HG02763 (cell line): ENCODE measurements at regions not wholly inside any gene's neighbourhood (a gene's known extent, or its start where the extent isn't known, plus 50 kb on each side); places are given as distances from the start of the nearest gene placed in this dataset.
"Not testable (repeated sequence)": the region's sequence is repeated elsewhere in the genome, so short reads cannot be mapped to it uniquely, and the experiment has no call there.

Experiments used
- ATAC-seq: cut with Tn5 transposase; IDR thresholded peaks from one replicate; pipeline ENCODE4 v1.9.1; 2021; ENCODE audit warnings: mild to moderate bottlenecking, moderate library complexity; ENCODE audit not compliant: unreplicated experiment

DNA sequence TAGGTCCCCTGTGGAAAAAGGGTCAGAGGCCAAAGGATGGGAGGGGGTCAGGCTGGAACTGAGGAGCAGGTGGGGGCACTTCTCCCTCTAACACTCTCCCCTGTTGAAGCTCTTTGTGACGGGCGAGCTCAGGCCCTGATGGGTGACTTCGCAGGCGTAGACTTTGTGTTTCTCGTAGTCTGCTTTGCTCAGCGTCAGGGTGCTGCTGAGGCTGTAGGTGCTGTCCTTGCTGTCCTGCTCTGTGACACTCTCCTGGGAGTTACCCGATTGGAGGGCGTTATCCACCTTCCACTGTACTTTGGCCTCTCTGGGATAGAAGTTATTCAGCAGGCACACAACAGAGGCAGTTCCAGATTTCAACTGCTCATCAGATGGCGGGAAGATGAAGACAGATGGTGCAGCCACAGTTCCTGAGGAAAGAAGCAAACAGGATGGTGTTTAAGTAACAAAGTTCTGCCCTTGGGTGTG, 165.8 kb downstream of the RPIA start:
- ATAC-seq = no peak

DNA sequence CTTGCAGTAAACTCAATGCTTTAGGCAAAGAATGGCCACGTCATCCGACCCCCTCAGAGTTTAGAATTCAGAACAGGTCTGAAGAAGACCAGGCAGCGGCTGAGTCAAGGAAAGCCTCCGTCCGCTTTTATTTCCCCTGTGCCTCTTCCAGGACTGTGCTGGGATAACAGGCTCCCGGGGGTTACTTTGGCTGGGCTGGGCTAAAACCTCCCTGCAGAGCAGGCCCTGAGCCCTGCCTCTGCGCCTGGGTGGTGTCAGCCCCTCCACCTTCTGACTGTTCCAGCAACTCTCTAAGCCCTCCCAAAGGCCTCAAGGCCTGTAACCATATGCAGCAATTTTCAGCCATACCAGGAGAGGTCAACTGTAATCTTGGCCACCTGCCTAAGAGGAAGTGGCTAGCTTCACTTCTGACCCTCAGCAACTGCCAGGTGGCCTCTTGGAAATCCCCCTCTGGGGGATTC, 166.5 kb downstream of the RPIA start:
- ATAC-seq = peak; percentile 21

DNA sequence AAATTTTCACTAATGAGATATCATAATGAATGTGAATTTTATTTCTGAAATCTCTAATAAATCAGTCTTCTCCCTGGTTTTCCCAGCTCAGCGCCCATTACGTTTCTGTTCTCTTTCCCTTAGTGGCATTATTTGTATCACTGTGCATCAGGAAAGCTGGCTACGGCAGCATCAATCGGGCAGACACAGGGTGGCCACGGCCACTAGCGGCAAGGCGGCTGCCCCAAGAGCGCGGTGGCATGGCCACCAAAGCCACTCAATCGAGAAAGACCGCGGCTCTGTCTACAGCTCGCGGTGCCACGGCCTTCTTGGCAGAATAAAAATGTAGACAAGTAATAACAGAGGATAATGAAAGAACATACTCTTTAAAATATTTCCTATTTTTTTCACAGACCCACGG, 168.0 kb downstream of the RPIA start:
- ATAC-seq = no peak

DNA sequence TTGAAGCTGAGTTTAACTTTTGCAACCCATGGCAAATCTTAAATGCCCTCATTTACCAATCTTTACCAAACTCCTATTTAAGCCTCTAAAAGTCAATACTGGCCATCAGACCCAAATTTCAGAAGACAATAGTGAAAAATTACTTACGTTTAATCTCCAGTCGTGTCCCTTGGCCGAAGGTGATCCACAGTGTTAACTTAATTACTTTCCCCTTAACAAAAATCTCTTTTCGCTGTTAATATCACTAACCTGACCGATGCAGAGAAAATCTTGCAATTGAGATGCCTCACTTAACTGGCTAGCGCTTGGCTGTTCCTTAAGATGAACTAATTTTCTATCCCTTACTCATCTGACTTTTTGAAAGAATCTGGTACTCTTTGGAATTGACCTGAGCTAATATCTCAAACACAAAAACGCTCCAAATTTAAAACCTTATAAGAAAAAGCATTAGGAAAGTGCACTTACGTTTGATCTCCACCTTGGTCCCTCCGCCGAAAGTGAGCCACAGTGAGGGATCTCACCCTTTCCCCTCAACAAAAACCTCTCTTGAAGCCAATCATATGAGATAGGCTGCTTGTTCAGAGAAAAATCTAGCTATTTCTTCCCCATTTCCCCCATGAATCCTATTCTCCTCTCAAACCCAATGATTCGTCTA, 169.1 kb downstream of the RPIA start:
- ATAC-seq = no peak

DNA sequence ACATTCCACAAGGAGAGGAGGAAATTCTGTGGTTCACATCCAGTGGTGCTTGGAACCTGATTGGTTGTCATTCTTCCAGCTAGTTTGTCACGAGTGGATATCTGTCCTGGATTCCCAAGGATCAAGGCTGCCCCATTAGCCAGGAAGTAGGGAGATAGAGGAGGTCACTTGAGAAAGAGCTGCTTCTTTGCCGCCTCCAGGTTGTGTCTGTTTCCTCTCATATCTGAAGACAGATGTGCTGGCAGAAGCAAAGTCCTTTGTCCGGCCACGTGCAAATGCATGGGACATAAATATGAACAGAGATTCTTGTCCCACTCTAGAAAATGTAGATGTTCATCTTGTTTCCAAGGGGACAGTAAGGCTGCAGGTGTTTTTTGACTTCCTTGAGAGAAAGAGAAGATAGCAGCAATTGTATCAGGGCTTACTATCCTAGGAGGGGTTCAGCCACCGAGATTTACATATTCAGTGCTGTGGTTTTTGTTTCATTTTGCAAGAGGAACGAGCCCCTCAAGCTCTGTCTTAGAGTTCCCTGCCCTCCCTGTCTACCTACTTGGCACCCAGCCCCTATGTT, 174.4 kb downstream of the RPIA start:
- no peak for ATAC-seq

DNA sequence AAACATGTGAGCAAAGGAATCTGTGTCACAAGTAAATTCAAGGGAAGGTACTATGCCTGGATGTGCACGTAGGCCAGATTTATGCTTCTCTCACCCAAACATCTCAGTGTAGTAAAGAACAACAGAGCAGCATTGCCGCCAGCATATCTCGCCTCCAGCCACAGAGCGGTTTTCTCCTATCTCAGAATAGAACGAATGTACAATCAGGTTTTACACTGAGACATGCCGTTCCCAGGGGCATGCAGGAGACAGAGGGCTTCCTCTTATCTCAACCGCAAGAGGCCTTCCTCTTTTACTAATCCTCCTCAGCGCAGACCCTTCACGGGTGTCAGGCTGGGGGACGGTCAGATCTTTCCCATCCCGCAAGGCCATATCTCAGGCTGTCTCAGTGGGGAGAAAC, 175.3 kb downstream of the RPIA start:
- ATAC-seq = no peak

DNA sequence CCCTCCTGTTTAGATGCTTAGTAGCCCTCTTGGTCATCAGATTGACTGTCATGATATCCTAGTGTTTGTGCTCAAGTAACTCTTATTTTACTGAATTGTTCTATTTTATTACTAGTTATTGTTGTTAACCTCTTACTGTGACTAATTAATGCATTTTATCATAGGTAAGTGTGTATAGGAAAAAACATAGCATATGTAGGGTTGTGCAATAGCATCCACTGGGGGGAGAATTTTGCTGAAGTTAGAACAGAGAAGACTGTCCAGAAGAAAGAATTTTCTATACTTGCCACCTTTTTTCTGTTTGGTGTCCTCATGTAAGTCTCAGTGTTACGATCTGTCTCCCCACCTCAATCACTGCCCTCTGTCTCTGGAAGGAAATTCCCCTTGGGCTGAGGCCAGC, 177.4 kb downstream of the RPIA start:
- ATAC-seq = no peak

DNA sequence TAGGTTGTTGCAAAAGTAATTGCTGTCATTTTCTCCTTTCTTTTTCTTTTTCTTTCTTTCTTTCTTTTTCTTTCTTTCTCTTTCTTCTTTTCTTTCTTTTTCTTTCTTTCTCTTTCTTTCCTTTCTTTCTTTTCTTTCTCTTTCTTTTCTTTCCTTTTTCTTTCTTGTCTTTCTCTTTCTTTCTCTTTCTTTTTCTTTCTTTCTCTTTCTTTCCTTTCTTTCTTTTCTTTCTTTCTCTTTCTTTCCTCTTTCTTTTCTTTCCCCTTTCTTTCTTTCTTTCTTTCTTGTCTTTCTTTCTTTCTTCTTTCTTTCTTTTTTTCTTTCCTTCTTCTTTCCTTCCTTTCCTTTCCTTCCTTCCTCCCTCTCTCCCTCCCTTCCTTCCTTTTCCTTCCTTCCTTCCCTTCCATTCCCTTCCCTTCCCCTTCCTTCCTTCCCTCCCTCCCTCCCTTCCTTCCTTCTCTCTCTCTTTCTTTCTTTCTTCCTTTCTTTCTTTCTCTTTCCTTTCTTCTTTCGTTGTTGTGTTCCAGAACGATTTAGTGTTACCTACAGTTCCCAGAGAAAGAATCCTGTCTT, 178.9 kb downstream of the RPIA start:
- ATAC-seq = no peak

DNA sequence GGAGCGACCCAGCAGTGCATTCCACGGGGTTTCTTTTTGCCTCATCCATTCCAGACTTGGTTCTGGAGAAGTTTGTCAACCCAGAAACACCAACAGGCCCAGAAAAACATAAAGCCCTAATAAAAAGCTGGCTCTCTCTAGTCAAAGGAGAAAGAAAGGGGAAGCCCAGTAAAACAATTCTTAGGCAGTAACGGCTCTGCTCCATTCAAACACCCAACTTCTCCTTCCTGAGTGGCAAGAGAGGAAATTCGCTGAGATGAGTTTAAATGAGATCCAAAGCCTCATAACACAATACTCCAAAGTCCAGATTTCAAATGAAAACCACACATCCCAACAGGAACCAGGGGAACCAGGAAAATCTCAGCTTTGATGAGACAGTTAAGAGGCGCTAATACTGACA, 179.9 kb downstream of the RPIA start:
- no peak for ATAC-seq

DNA sequence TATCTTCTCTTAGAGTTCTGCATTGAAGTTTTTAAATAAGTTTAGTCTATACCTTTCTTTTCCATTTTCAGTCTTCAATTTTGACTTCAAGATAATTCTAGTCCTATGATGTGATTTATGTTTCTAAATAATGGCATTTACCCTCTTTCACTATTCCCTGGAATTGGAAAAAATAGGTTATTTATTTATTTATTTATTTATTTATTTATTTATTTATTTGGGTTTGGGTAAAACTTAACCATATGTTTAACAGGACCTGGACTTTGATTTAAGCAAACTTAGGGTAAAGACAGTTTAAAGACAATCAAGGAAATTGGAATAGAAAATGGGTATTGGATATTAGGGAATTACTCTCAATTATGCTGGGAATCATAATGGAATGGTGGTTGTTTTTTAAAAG, 182.1 kb downstream of the RPIA start:
- no peak for ATAC-seq

DNA sequence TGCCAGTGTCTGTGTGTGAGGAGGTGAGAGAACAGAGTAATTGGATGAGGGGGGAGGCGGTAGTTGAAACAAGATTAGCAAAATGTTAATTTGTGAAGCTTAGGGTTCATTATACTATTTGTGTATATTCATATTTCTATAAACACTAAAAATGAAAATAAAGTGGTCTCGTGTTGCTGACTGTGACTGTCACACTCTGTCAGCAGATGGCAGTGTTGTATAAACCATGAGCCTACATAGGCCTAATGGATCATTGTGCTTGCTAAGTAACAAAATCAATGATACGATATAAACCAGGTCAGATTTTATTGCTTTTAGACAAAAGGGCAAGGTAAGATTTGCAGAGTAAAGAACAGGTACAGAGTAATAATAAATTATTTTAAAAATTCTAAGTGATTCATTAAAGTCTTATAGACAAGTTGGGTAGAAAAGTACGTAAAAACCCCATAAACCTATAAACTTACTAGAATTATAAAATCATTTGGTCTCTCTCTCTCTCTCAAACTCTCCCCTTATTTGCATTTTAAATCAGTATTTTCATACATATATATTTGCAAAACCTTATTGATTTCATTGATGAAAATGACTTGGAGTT, 182.7 kb downstream of the RPIA start:
- ATAC-seq = no peak

DNA sequence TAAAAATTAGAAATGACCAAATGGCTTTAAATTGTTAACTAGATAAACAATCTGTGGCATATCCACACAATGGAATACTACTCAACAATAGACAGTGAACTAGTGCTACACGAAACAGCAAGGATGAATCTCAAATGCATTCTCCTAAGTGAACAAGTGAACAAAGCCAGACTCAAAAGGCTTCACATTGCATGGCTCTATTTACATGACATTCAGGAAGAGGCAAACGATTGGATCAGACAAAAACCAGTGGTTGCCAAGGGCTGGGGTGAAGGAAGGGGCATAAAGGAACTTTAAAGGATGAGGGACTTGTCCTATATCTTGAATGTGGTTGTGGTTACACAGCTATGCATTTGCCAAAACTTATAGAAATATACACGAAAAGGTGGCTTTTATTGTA, 184.3 kb downstream of the RPIA start:
- no peak for ATAC-seq

DNA sequence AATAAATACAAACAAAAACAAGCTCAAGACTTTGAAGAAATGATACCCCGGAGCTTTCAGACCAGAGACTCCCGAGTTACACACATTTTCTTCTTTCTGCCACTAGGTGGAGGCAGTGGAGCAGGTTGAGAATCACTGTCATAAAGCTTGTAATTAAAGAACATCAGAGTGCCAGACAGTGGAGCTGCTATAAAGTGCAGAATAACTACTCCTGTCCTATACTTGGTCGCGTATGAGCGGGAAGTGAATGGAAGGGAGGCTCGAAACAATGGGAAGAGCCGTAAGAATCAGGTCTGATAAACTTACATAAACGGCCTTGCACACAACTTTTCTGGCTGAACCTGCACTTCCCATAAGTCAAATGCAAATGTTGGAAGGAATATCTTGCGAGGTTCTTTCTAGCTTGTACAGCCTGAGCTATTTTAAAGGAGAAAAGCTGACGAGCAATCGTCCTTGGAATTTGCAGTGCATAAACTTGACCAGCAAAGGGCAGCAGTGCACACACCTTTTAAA, 189.0 kb downstream of the RPIA start:
- no peak for ATAC-seq

DNA sequence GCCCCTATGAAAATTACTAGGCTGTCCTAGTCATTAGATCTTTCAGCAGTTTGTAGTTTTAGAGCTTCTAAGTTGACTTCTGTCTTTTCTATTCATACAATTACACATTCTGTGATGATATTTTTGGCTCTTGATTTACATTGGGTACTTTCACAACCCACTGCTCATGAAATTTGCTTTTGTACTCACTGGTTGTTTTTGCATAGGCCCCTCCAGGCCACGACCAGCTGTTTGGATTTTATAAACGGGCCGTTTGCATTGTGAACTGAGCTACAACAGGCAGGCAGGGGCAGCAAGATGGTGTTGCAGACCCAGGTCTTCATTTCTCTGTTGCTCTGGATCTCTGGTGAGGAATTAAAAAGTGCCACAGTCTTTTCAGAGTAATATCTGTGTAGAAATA, 193.8 kb downstream of the RPIA start:
- peak; percentile 68 for ATAC-seq

DNA sequence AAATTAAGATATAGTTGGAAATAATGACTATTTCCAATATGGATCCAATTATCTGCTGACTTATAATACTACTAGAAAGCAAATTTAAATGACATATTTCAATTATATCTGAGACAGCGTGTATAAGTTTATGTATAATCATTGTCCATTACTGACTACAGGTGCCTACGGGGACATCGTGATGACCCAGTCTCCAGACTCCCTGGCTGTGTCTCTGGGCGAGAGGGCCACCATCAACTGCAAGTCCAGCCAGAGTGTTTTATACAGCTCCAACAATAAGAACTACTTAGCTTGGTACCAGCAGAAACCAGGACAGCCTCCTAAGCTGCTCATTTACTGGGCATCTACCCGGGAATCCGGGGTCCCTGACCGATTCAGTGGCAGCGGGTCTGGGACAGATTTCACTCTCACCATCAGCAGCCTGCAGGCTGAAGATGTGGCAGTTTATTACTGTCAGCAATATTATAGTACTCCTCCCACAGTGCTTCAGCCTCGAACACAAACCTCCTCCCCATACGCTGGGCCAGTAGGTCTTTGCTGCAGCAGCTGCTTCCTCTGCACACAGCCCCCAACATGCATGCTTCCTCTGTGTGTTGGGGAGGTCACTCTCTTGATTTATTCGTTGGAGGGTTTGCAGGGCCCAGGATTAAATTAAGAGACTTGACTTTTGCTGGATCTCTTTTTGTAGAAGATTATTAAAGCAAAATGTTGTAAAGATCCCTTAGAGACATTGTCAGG, 194.4 kb downstream of the RPIA start:
- ATAC-seq = no peak

DNA sequence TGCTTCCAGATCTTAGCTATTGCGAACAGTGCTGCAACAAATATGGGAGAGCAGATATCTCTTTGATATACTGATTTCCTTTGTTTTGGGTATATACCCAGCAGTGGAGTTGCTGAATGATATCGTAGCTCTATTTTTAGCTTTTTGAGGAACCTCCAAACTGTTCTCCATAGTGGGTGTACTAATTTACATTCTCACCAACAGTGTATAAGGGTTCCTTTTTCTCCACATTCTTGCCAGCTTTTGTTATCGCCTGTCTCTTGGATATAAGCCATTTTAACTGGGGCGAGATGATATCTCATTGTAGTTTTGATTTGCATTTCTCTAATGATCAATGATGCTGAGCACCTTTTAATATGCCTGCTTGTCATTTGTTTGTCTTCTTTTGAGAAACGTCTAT, 196.0 kb downstream of the RPIA start:
- ATAC-seq = not testable (repeated sequence)

DNA sequence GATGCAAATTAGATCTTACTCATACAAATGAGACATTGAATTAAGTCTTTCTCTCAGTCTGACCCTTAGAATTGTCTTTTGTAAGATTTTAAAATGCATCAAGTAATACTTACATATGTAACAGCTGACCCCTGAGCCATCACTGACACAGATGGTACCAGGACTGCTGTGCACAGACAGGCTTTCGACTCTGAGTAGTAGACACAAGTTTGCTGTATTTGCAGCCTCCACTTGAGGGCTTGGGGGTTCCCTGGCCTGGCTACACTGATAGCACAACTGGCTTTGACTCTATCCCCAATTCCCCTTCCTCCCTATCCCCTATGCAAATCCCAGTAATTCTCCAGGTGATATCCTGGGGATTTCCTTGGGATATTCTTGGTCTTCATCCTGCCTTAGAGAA, 200.7 kb downstream of the RPIA start:
- ATAC-seq = no peak

DNA sequence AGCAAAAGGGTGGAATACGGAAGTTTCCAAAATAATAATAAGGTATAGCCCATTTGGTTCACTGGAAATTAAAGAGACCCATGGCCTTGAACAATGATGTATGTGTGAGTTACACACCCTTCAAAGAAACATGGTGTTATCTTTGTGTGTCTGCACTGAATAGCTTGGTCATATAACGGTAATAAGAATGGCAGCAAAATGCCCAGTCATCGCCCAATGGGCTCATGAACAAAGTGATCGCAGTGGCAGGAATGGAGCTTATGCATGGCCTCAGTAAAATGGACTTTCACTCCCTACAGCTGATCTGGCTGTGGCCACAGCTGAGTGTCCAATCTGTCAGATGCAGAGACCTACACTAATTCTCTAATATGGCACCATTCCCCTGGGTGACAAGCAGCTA, 201.3 kb downstream of the RPIA start:
- no peak for ATAC-seq

DNA sequence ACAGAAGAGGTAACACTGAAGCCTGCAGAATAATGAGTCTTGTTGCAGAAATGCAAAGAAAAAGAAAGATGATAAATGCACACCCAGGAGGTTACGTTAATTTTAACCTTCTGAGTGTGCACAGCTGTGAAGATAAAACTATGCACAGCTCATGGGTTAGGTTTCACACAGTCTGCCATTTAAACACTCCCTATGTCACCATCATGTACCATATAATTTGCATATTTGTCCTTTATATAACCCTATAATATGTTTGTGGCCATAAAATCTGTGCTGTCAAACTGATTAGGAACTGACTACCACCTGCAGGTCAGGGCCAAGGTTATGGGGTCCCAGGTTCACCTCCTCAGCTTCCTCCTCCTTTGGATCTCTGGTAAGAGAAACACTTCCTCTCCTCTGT, 205.5 kb downstream of the RPIA start:
- ATAC-seq = peak; percentile 61

DNA sequence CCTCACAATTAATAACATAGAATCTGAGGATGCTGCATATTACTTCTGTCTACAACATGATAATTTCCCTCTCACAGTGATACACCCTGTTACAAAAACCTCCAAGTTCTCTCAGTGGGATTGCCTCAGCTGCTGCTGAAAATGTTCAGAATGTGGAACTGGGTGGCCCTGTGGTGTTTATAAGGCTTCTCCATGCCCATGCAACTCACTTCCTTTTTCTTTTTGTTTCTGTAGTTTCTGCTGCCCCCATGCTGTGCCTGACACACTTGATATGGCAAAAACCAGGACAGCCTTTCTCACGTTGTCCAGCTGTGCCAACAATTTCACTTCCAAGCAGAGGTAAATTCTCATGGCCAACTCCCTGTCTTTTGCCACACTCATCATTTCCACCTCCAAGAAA, 206.2 kb downstream of the RPIA start:
- ATAC-seq = no peak

DNA sequence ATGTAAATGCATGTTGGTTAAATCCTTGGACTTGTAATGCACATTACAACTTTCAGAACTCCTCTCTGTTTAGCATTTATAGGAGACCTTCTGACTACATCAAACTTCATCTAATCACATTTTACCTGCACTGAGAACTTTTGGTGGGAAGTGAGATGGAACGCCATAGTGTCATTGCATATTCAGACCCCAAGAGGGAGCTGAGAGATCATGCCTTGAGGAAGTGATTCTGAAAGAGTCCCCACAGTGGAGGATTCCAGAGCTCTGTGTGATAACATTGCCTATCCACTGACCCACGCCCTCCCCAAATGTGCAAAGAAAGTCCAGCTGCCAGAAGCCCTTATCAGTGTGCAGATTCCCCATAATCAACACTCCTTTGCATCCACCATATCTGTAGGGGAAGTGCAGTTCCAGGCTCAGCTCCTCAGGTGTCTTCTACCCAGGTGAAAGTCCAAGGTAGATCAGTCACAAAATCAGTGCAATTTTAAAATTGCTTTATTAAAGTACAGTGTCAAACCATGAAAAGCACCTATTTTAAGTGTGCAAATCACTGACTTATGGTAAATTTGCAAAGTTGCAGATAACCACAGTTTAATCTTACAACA, 212.4 kb downstream of the RPIA start:
- no peak for ATAC-seq
